HCT116 (cell line): ENCODE measurements at regions not wholly inside any gene's neighbourhood (a gene's known extent, or its start where the extent isn't known, plus 50 kb on each side); places are given as distances from the start of the nearest gene placed in this dataset.

Experiments
- ATAC-seq: fragments of 200-7000 bp; cut with Tn5 transposase; 2 replicates; pipeline ENCODE4 v1.9.1; 2020; ENCODE audit warnings: mild to moderate bottlenecking, moderate library complexity
- BruUV-seq: library from RNA; stranded (reverse); fragments of 400-500 nt; replicated peaks from 2 replicates; lab custom pipeline; 2021; lab: Mats Ljungman, UMichigan
- CTCF ChIA-PET: fragments of 300-600 bp; sonication (Branson Sonifier 250); formaldehyde crosslinking; loops from one replicate; lab custom pipeline; 2021; ENCODE audit warnings: antibody characterized with exemption; lab: Charles Lee
- POLR2A ChIA-PET: fragments of 300-600, 350-600 bp; sonication (Branson Sonifier 250); formaldehyde crosslinking; loops from one replicate; lab custom pipeline; 2021; ENCODE audit warnings: antibody characterized with exemption; lab: Charles Lee
- RAD21 ChIA-PET, 2 experiments: fragments of 300-600 bp; sonication (Branson Sonifier 250); formaldehyde crosslinking; loops; one replicate each; lab custom pipeline; 2023; ENCODE audit warnings: low total read pairs in 2 of 2; ENCODE audit not compliant: uncharacterized antibody in 2 of 2, unreplicated experiment in 2 of 2, low non-redundant PET in 1 of 2; lab: Charles Lee
- DNase-seq: peaks from one replicate; pipeline ENCODE4 v3.0.0-alpha.2; 2010; ENCODE audit warnings: low read depth, low spot score
- H2AFZ ChIP-seq: fragments of 200-600 bp; shearing (Covaris generic), sonication (generic); 2 replicates; pipeline ENCODE4 v1.6.1; 2017; ENCODE audit warnings: low read depth, mixed run types, mixed read lengths, antibody characterized with exemption, low read length; ENCODE audit not compliant: poor library complexity, severe bottlenecking
- H3K27ac ChIP-seq: 2 replicates; pipeline ENCODE4 v1.5.1; 2012; ENCODE audit warnings: low read depth, low read length
- H3K27me3 ChIP-seq: fragments of 200-600 bp; sonication (generic); 2 replicates; pipeline ENCODE4 v1.6.1; 2016; ENCODE audit warnings: mixed run types, low read length, mixed read lengths; ENCODE audit not compliant: insufficient read depth
- H3K36me3 ChIP-seq, 2 experiments: fragments of 200-500 bp in 1 of 2; fragments of 200-600 bp in 1 of 2; sonication (Bioruptor generic) in 1 of 2; sonication (generic) in 1 of 2; 2 replicates each; pipeline versions ENCODE4 v1.5.1 to v1.6.1; 2014 to 2016; ENCODE audit warnings: low read length in 2 of 2, inconsistent platforms in 1 of 2, mixed read lengths in 1 of 2, mixed run types in 1 of 2; ENCODE audit not compliant: insufficient read depth in 2 of 2, control insufficient read depth in 1 of 2
- H3K4me1 ChIP-seq, 2 experiments: fragments of 200-600 bp in 1 of 2; sonication (generic) in 1 of 2; 2 replicates each; pipeline versions ENCODE4 v1.5.1 to v1.6.1; 2012 to 2017; ENCODE audit warnings: low read length in 2 of 2, inconsistent platforms in 1 of 2, mild to moderate bottlenecking in 1 of 2, mixed read lengths in 1 of 2, mixed run types in 1 of 2, moderate library complexity in 1 of 2; ENCODE audit not compliant: insufficient read depth in 2 of 2, control insufficient read depth in 1 of 2
- H3K4me2 ChIP-seq: fragments of 200-600 bp; sonication (generic); 2 replicates; pipeline ENCODE4 v1.6.1; 2017; ENCODE audit warnings: mixed run types, low read length, mixed read lengths
- H3K4me3 ChIP-seq, 2 experiments: fragments of 200-600 bp in 1 of 2; sonication (generic) in 1 of 2; replicated peaks in 1 of 2; 2 replicates each; pipeline ENCODE4 v1.5.1; 2011 to 2016; ENCODE audit warnings: low read length in 2 of 2, control low read depth in 1 of 2, low read depth in 1 of 2, mild to moderate bottlenecking in 1 of 2, mixed read lengths in 1 of 2, mixed run types in 1 of 2
- H3K79me2 ChIP-seq: fragments of 200-600 bp; sonication (generic); 2 replicates; pipeline ENCODE4 v1.6.1; 2017; ENCODE audit warnings: mild to moderate bottlenecking, mixed run types, low read length, moderate library complexity, mixed read lengths; ENCODE audit not compliant: insufficient read depth
- H3K9ac ChIP-seq: fragments of 200-600 bp; sonication (generic); 2 replicates; pipeline ENCODE4 v1.6.1; 2016; ENCODE audit warnings: low read length, mixed read lengths
- H3K9me2 ChIP-seq: fragments of 200-600 bp; sonication (generic), shearing (Covaris generic); 2 replicates; pipeline ENCODE4 v1.6.1; 2017; ENCODE audit warnings: mixed run types, mild to moderate bottlenecking, moderate library complexity; ENCODE audit not compliant: insufficient read depth
- H3K9me3 ChIP-seq, 2 experiments: fragments of 200-500 bp in 1 of 2; fragments of 200-600 bp in 1 of 2; sonication (Bioruptor generic) in 1 of 2; sonication (generic) in 1 of 2; 2 replicates each; pipeline ENCODE4 v1.6.1; 2014 to 2017; ENCODE audit warnings: low read length in 2 of 2, mixed read lengths in 2 of 2, inconsistent platforms in 1 of 2, low read depth in 1 of 2, mild to moderate bottlenecking in 1 of 2, mixed run types in 1 of 2, moderate library complexity in 1 of 2; ENCODE audit not compliant: control insufficient read depth in 1 of 2, insufficient read depth in 1 of 2
- H4K20me1 ChIP-seq: fragments of 200-600 bp; sonication (generic), shearing (Covaris generic); 2 replicates; pipeline ENCODE4 v1.6.1; 2017; ENCODE audit warnings: mixed run types, mild to moderate bottlenecking, moderate library complexity; ENCODE audit not compliant: insufficient read depth
- CEBPB ChIP-seq: IDR thresholded peaks from 2 replicates; pipeline ENCODE4 v1.6.1; 2012; ENCODE audit warnings: low read depth
- CTCF ChIP-seq, 3 experiments: fragments of 200-600 bp in 1 of 3; sonication (generic) in 1 of 3; IDR thresholded peaks in 2 of 3; conservative IDR thresholded peaks in 1 of 3; 2 replicates each; pipeline ENCODE4 v1.5.1; 2012 to 2017; ENCODE audit warnings: low read depth in 2 of 3, low read length in 2 of 3, antibody characterized with exemption in 1 of 3, borderline replicate concordance in 1 of 3, control low read depth in 1 of 3, mild to moderate bottlenecking in 1 of 3, mixed read lengths in 1 of 3, mixed run types in 1 of 3, moderate library complexity in 1 of 3; ENCODE audit not compliant: insufficient read depth in 1 of 3
- EGR1 ChIP-seq: IDR thresholded peaks from 2 replicates; pipeline ENCODE4 v1.6.1; 2012; ENCODE audit warnings: low read depth
- ELF1 ChIP-seq: IDR thresholded peaks from 2 replicates; pipeline ENCODE4 v1.6.1; 2012; ENCODE audit warnings: low read depth, borderline replicate concordance
- EZH2phosphoT487 ChIP-seq: fragments of 200-600 bp; IDR thresholded peaks from 2 replicates; pipeline ENCODE4 v1.6.1; 2018; ENCODE audit warnings: antibody characterized with exemption, borderline replicate concordance
- FOSL1 ChIP-seq: IDR thresholded peaks from 2 replicates; pipeline ENCODE4 v1.6.1; 2012; ENCODE audit warnings: low read depth
- JUND ChIP-seq: IDR thresholded peaks from 2 replicates; pipeline ENCODE4 v1.6.1; 2012
- POLR2AphosphoS5 ChIP-seq: IDR thresholded peaks from 2 replicates; pipeline ENCODE4 v1.6.1; 2011; ENCODE audit warnings: mild to moderate bottlenecking, low read depth, low read length, moderate library complexity
- SIN3A ChIP-seq: IDR thresholded peaks from 2 replicates; pipeline ENCODE4 v1.6.1; 2012; ENCODE audit warnings: low read depth
- SP1 ChIP-seq: IDR thresholded peaks from 2 replicates; pipeline ENCODE4 v1.6.1; 2012; ENCODE audit warnings: low read depth
- SRF ChIP-seq: IDR thresholded peaks from 2 replicates; pipeline ENCODE4 v1.6.1; 2012; ENCODE audit warnings: low read depth
- TCF7L2 ChIP-seq: IDR thresholded peaks from 2 replicates; pipeline ENCODE4 v1.7.0; 2011; ENCODE audit warnings: borderline replicate concordance, inconsistent platforms; ENCODE audit not compliant: insufficient read depth, insufficient read length; ENCODE audit errors: extremely low read depth
- ZBTB33 ChIP-seq: IDR thresholded peaks from 2 replicates; pipeline ENCODE4 v1.6.1; 2011; ENCODE audit warnings: mild to moderate bottlenecking, low read length, moderate library complexity; ENCODE audit not compliant: insufficient replicate concordance; ENCODE audit errors: extremely low read depth
- ZFX ChIP-seq: fragments of 450-650 bp; IDR thresholded peaks from 2 replicates; pipeline ENCODE4 v1.6.1; 2017
- ZNF274 ChIP-seq: fragments of 200-500 bp; sonication (Bioruptor generic); IDR thresholded peaks from 2 replicates; pipeline ENCODE4 v1.6.1; 2014; ENCODE audit warnings: mild to moderate bottlenecking, low read depth, low read length, inconsistent platforms
- intact Hi-C: fragments of 100-400 bp; cut with micrococcal nuclease; formaldehyde crosslinking; loops from 2 replicates; pipeline ENCODE4 v1.10.0; 2022

GRCh38 chr4:131388277-131388676 lies 1760.8 kb upstream of the PCDH10 start:
- no peaks in the 10 kb centered on the region for H3K9me3 ChIP-seq
- no peaks in the 10 kb centered on the region for H4K20me1 ChIP-seq
- intact Hi-C loops, result no loop called here
- no peaks in the 10 kb centered on the region for H3K27me3 ChIP-seq
- H3K79me2 ChIP-seq, result no peaks in the 10 kb centered on the region
- RAD21 ChIA-PET, result no interaction called here
- no TSS peak for BruUV-seq
- H3K9ac ChIP-seq, result no peak overlapping the region
- H3K36me3 ChIP-seq, result no peaks in the 10 kb centered on the region
- no peak for ATAC-seq
- no peak overlapping the region for H3K27ac ChIP-seq
- H2AFZ ChIP-seq, result no peak overlapping the region
- CTCF ChIA-PET, result no interaction called here
- H3K4me1 ChIP-seq, result no peaks in the 10 kb centered on the region
- DNase-seq, result no peak
- no peak overlapping the region for H3K4me2 ChIP-seq
- POLR2A ChIA-PET, result no interaction called here
- H3K4me3 ChIP-seq, result no peak overlapping the region
- no peak for TF ChIP-seq ZBTB33
- no peak for TF ChIP-seq SP1
- TF ChIP-seq POLR2AphosphoS5, result no peak
- TF ChIP-seq ZFX, result no peak
- no peak for TF ChIP-seq ZNF274
- TF ChIP-seq TCF7L2, result no peak
- TF ChIP-seq FOSL1, result no peak
- H3K9me2 ChIP-seq, result no peaks in the 10 kb centered on the region

- no TSS peak for BruUV-seq
- intact Hi-C loops, result no loop called here
- Histone ChIP-seq H3K9me2 (no peaks in the 10 kb centered on the region; the same call in 1 of the 2 replicates), H3K4me1 (no peaks in the 10 kb centered on the region), H3K9ac (no peak overlapping the region), H3K4me2 (no peak overlapping the region), H3K79me2 (no peaks in the 10 kb centered on the region), H3K4me3 (no peak overlapping the region), H2AFZ (no peak overlapping the region), H3K9me3 (peaks cover 0 to 9% of the 10 kb centered on the region in 2 experiments; a peak in 1 of 4 replicates), H3K36me3 (no peaks in the 10 kb centered on the region), H4K20me1 (no peaks in the 10 kb centered on the region), H3K27ac (no peak overlapping the region), H3K27me3 (no peaks in the 10 kb centered on the region)
- ChIA-PET POLR2A (no interaction called here), CTCF (no interaction called here), RAD21 (no interaction called here)
- ATAC-seq (no peak), DNase-seq (no peak)
- TF ChIP-seq SP1, result no peak
- no peak for TF ChIP-seq ELF1
- no peak for TF ChIP-seq CEBPB
- TF ChIP-seq JUND, result no peak
- no peak for TF ChIP-seq EGR1
- TF ChIP-seq CTCF (IDR thresholded peaks at IDR 0.05 in 2 of 3, conservative IDR thresholded peaks at IDR 0.05 in 1 of 3; ENCODE audit: borderline replicate concordance in 1 of 3, insufficient read depth in 1 of 3, low read depth in 2 of 3, low read length in 2 of 3), result no peak
- no peak for TF ChIP-seq SRF
- TF ChIP-seq ZFX, result no peak
- TF ChIP-seq SIN3A, result no peak
- no peak for TF ChIP-seq EZH2phosphoT487
- no peak for TF ChIP-seq ZNF274
- TF ChIP-seq FOSL1, result no peak
- no peak for TF ChIP-seq TCF7L2
- TF ChIP-seq ZBTB33, result no peak
These were observed 1741.0 kb upstream of the PCDH10 start for GRCh38 chr4:131408102-131408501.
